H1 (cell line): ENCODE measurements at regions not wholly inside any gene's neighbourhood (a gene's known extent, or its start where the extent isn't known, plus 50 kb on each side); places are given as distances from the start of the nearest gene placed in this dataset.

Experiments
- CTCF ChIA-PET: fragments of 300-600 bp; sonication (Branson Sonifier 250); formaldehyde crosslinking; loops from one replicate; lab custom pipeline; 2021; ENCODE audit not compliant: partially characterized antibody; lab: Charles Lee
- POLR2A ChIA-PET: fragments of 300-600 bp; sonication (Branson Sonifier 250); formaldehyde crosslinking; loops from one replicate; lab custom pipeline; 2021; ENCODE audit warnings: inconsistent platforms; ENCODE audit not compliant: partially characterized antibody; lab: Charles Lee
- DNase-seq, 2 experiments: peaks; one replicate each; pipeline versions ENCODE4 v3.0.0 to v3.0.0-alpha.2; 2010 to 2022; ENCODE audit warnings: low spot score in 2 of 2, low read depth in 1 of 2, mixed read lengths in 1 of 2
- FAIRE-seq: peaks from 2 replicates; lab custom pipeline; 2011; peaks lifted over from hg19 to GRCh38; lab: Jason Lieb, UNC
- H2AFZ ChIP-seq: 2 replicates; pipeline ENCODE4 v1.8.1; 2012; ENCODE audit warnings: low read length, inconsistent platforms
- H2AK5ac ChIP-seq: 2 replicates; pipeline ENCODE4 v1.6.1; 2013; ENCODE audit warnings: low read depth, low read length
- H2BK120ac ChIP-seq: replicated peaks from 2 replicates; pipeline ENCODE3; 2013; ENCODE audit warnings: low read depth, low read length, inconsistent platforms
- H2BK12ac ChIP-seq: 2 replicates; pipeline ENCODE4 v1.6.1; 2013; ENCODE audit warnings: low read depth, low read length
- H2BK15ac ChIP-seq: 2 replicates; pipeline ENCODE4 v1.6.1; 2013; ENCODE audit warnings: low read length
- H2BK20ac ChIP-seq: 2 replicates; pipeline ENCODE4 v1.6.1; 2013; ENCODE audit warnings: low read length
- H2BK5ac ChIP-seq: 2 replicates; pipeline ENCODE4 v1.6.1; 2013; ENCODE audit warnings: low read depth, low read length
- H3K14ac ChIP-seq: 2 replicates; pipeline ENCODE4 v1.6.1; 2013; ENCODE audit warnings: inconsistent platforms; ENCODE audit not compliant: insufficient read length
- H3K18ac ChIP-seq: 2 replicates; pipeline ENCODE4 v1.6.1; 2013; ENCODE audit warnings: low read length; ENCODE audit errors: extremely low read depth
- H3K23ac ChIP-seq: 2 replicates; pipeline ENCODE4 v1.6.1; 2013; ENCODE audit warnings: inconsistent platforms; ENCODE audit not compliant: insufficient read length
- H3K23me2 ChIP-seq: 2 replicates; pipeline ENCODE4 v1.6.1; 2013; ENCODE audit warnings: low read depth, low read length
- H3K27ac ChIP-seq: 2 replicates; pipeline ENCODE4 v1.6.1; 2011; ENCODE audit warnings: low read depth, low read length, inconsistent platforms
- H3K27me3 ChIP-seq, 4 experiments: replicated peaks in 1 of 4; 1 replicate in 1 of 4; 2 replicates in 3 of 4; pipeline versions ENCODE4 v1.6.1 to v1.8.1; 2011 to 2013; ENCODE audit warnings: low read length in 3 of 4, mild to moderate bottlenecking in 3 of 4, inconsistent platforms in 2 of 4, mixed read lengths in 2 of 4, moderate library complexity in 1 of 4; ENCODE audit not compliant: control insufficient read depth in 3 of 4, insufficient read depth in 3 of 4; ENCODE audit errors: extremely low read depth in 1 of 4
- H3K36me3 ChIP-seq, 4 experiments: 2 replicates each; pipeline versions ENCODE4 v1.6.1 to v1.8.1; 2011 to 2013; ENCODE audit warnings: mild to moderate bottlenecking in 4 of 4, low read length in 3 of 4, moderate library complexity in 2 of 4, control low read depth in 1 of 4, inconsistent platforms in 1 of 4; ENCODE audit not compliant: insufficient read depth in 4 of 4, control insufficient read depth in 2 of 4
- H3K4ac ChIP-seq: replicated peaks from 2 replicates; pipeline ENCODE3; 2013; ENCODE audit warnings: low read length, low read depth, mixed read lengths, inconsistent platforms; ENCODE audit not compliant: insufficient read length
- H3K4me1 ChIP-seq, 4 experiments: replicated peaks in 1 of 4; 1 replicate in 1 of 4; 2 replicates in 3 of 4; pipeline versions ENCODE4 v1.6.1 to v1.8.1; 2011 to 2013; ENCODE audit warnings: low read length in 3 of 4, inconsistent platforms in 2 of 4, mixed read lengths in 1 of 4; ENCODE audit not compliant: insufficient read depth in 4 of 4, control insufficient read depth in 3 of 4
- H3K4me2 ChIP-seq, 2 experiments: 2 replicates each; pipeline versions ENCODE4 v1.6.1 to v1.8.1; 2011 to 2013; ENCODE audit warnings: low read depth in 2 of 2, low read length in 2 of 2, control low read depth in 1 of 2, inconsistent platforms in 1 of 2, mild to moderate bottlenecking in 1 of 2; ENCODE audit not compliant: insufficient read depth in 1 of 2
- H3K4me3 ChIP-seq, 4 experiments: fragments of 200-600, 300-600 bp in 1 of 4; sonication (generic), shearing (Covaris generic), sonication (Bioruptor Twin) in 1 of 4; 2 replicates each; pipeline versions ENCODE4 v1.5.1 to v1.8.1; 2011 to 2016; ENCODE audit warnings: low read length in 4 of 4, low read depth in 3 of 4, control low read depth in 2 of 4, inconsistent platforms in 2 of 4, mild to moderate bottlenecking in 2 of 4, mixed read lengths in 1 of 4, moderate library complexity in 1 of 4; ENCODE audit not compliant: insufficient read depth in 2 of 4; ENCODE audit errors: extremely low read depth in 1 of 4
- H3K56ac ChIP-seq: replicated peaks from 2 replicates; pipeline ENCODE3; 2013; ENCODE audit warnings: low read depth, mild to moderate bottlenecking, mixed read lengths, low read length, inconsistent platforms; ENCODE audit not compliant: insufficient read length
- H3K79me1 ChIP-seq: 2 replicates; pipeline ENCODE4 v1.6.1; 2013; ENCODE audit warnings: low read depth, low read length, control low read depth
- H3K79me2 ChIP-seq, 2 experiments: 2 replicates each; pipeline versions ENCODE4 v1.6.1 to v1.8.1; 2012 to 2013; ENCODE audit warnings: low read length in 2 of 2, mild to moderate bottlenecking in 2 of 2, inconsistent platforms in 1 of 2; ENCODE audit not compliant: insufficient read depth in 2 of 2, control insufficient read depth in 1 of 2
- H3K9ac ChIP-seq, 4 experiments: replicated peaks in 1 of 4; 1 replicate in 1 of 4; 2 replicates in 3 of 4; pipeline versions ENCODE4 v1.6.1 to v1.8.1; 2011 to 2013; ENCODE audit warnings: low read depth in 3 of 4, low read length in 3 of 4, control low read depth in 2 of 4, mild to moderate bottlenecking in 2 of 4, moderate library complexity in 2 of 4, inconsistent platforms in 1 of 4; ENCODE audit errors: extremely low read depth in 1 of 4
- H3K9me3 ChIP-seq, 2 experiments: 2 replicates each; pipeline versions ENCODE4 v1.6.1 to v1.8.1; 2012 to 2013; ENCODE audit warnings: mild to moderate bottlenecking in 2 of 2, moderate library complexity in 2 of 2, control low read depth in 1 of 2, inconsistent platforms in 1 of 2, low read depth in 1 of 2, low read length in 1 of 2, mixed read lengths in 1 of 2; ENCODE audit not compliant: insufficient read depth in 2 of 2
- H4K20me1 ChIP-seq, 2 experiments: replicated peaks in 1 of 2; 2 replicates each; pipeline versions ENCODE3 to v1.8.1; 2011 to 2013; ENCODE audit warnings: inconsistent platforms in 2 of 2, low read length in 2 of 2, mild to moderate bottlenecking in 1 of 2; ENCODE audit not compliant: insufficient read depth in 2 of 2, control insufficient read depth in 1 of 2
- H4K5ac ChIP-seq: 2 replicates; pipeline ENCODE4 v1.6.1; 2013; ENCODE audit warnings: low read length, low read depth, mixed read lengths, inconsistent platforms; ENCODE audit not compliant: insufficient read length
- H4K8ac ChIP-seq: 2 replicates; pipeline ENCODE4 v1.8.0; 2013; ENCODE audit warnings: mild to moderate bottlenecking, moderate library complexity, low read length, inconsistent platforms; ENCODE audit not compliant: insufficient read depth; ENCODE audit errors: extremely low read depth
- H4K91ac ChIP-seq: replicated peaks from 2 replicates; pipeline ENCODE3; 2013; ENCODE audit warnings: low read length, mixed read lengths, inconsistent platforms; ENCODE audit not compliant: insufficient read length
- RAD21 ChIP-seq, 2 experiments: IDR thresholded peaks in 1 of 2; conservative IDR thresholded peaks in 1 of 2; 2 replicates each; pipeline ENCODE4 v1.6.1; 2011; ENCODE audit warnings: low read depth in 2 of 2, low read length in 2 of 2, improper control_type of control experiment in 1 of 2, inconsistent platforms in 1 of 2, mild to moderate bottlenecking in 1 of 2, moderate library complexity in 1 of 2
- SP2 ChIP-seq: IDR thresholded peaks from 2 replicates; pipeline ENCODE4 v1.6.1; 2012; ENCODE audit warnings: mild to moderate bottlenecking, low read length, inconsistent platforms
- WGBS, 2 experiments: shearing (Covaris generic) in 1 of 2; methylation state at CpG; one replicate each; pipeline versions ENCODE4 v1.1.6 to v1.1.7; 2013 to 2015; ENCODE audit warnings: low lambda C conversion rate in 2 of 2, mixed read lengths in 2 of 2, inconsistent platforms in 1 of 2, low coverage in 1 of 2, missing lambda C conversion rate in 1 of 2; ENCODE audit not compliant: insufficient replicate concordance in 2 of 2, insufficient coverage in 1 of 2, insufficient read length in 1 of 2; ENCODE audit errors: extremely low coverage in 1 of 2, missing lambda C conversion rate in 1 of 2; 5-methylcytosine and 5-hydroxymethylcytosine counted together
- TF ChIP-seq, protein P1 (sequence below), 3 experiments: IDR thresholded peaks; 1 replicate in 2 of 3; 2 replicates in 1 of 3; pipeline versions ENCODE4 v1.5.1 to v1.6.1; 2011; ENCODE audit warnings: low read length in 3 of 3, mild to moderate bottlenecking in 3 of 3, inconsistent platforms in 2 of 3, low read depth in 1 of 3, moderate library complexity in 1 of 3; ENCODE audit not compliant: insufficient read depth in 1 of 3; ENCODE audit errors: control extremely low read depth in 1 of 3

DNA sequence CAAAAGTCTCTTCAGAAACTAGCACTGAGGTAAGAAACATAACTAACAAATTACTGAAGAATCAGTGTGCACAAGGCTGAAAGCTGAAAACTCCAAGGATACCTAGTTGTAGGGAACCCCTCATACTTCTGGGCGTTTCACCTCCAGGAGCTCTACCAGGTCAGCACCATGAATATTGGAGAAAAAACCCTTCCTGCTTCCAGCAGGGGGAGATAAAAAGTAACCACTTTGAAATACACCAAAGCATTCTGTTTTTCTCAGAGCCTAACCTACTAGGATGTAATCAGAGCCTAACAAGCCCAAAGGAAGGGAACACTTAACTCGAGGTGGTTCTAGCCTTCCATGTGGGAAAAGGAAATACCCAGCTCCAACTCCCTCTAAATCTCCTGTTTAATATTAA is 175.8 kb upstream of the MME start:
- H3K9me3 ChIP-seq, result no peaks in the 10 kb centered on the region
- H3K23ac ChIP-seq, result no peak overlapping the region
- H3K4me2 ChIP-seq, result no peak overlapping the region
- no peak overlapping the region for H4K91ac ChIP-seq
- no peaks in the 10 kb centered on the region for H3K79me1 ChIP-seq
- TF ChIP-seq, protein P1, sequence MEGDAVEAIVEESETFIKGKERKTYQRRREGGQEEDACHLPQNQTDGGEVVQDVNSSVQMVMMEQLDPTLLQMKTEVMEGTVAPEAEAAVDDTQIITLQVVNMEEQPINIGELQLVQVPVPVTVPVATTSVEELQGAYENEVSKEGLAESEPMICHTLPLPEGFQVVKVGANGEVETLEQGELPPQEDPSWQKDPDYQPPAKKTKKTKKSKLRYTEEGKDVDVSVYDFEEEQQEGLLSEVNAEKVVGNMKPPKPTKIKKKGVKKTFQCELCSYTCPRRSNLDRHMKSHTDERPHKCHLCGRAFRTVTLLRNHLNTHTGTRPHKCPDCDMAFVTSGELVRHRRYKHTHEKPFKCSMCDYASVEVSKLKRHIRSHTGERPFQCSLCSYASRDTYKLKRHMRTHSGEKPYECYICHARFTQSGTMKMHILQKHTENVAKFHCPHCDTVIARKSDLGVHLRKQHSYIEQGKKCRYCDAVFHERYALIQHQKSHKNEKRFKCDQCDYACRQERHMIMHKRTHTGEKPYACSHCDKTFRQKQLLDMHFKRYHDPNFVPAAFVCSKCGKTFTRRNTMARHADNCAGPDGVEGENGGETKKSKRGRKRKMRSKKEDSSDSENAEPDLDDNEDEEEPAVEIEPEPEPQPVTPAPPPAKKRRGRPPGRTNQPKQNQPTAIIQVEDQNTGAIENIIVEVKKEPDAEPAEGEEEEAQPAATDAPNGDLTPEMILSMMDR (IDR thresholded peaks at IDR 0.05; ENCODE audit: control extremely low read depth in 1 of 3, insufficient read depth in 1 of 3, low read depth in 1 of 3, low read length in 3 of 3), result peak in 2 of 3 experiments; percentile 50 to 62; a peak in 3 of 4 replicates
- TF ChIP-seq SP2, result no peak
- TF ChIP-seq RAD21 (IDR thresholded peaks at IDR 0.05 in 1 of 2, conservative IDR thresholded peaks at IDR 0.05 in 1 of 2; ENCODE audit: low read depth in 2 of 2, low read length in 2 of 2), result peak; percentile 66 to 69
- TF ChIP-seq, all 59 proteins: peak for 2
- Histone ChIP-seq H3K27ac (no peak overlapping the region), H2BK120ac (no peak overlapping the region), H2BK12ac (no peak overlapping the region), H2BK15ac (no peak overlapping the region), H3K79me2 (no peaks in the 10 kb centered on the region), H3K4me1 (no peaks in the 10 kb centered on the region), H4K5ac (no peak overlapping the region), H3K4ac (no peak overlapping the region), H3K36me3 (no peaks in the 10 kb centered on the region), H3K4me3 (no peak overlapping the region), H3K27me3 (peaks cover 0 to 1% (median 0%) of the 10 kb centered on the region in 4 experiments; a peak in 1 of 7 replicates), H4K8ac (no peak overlapping the region), H3K14ac (no peak overlapping the region), H3K56ac (no peak overlapping the region), H3K23me2 (no peaks in the 10 kb centered on the region), H2BK20ac (no peak overlapping the region), H3K18ac (no peak overlapping the region), H2BK5ac (no peak overlapping the region), H3K9ac (no peak overlapping the region), H2AK5ac (no peak overlapping the region), H4K20me1 (no peaks in the 10 kb centered on the region), H2AFZ (peak overlapping the region; percentile 79; the same call in 1 of the 2 replicates)
- CTCF ChIA-PET, result interaction anchor here (0.5 to 4.0 kb wide), 11 partner anchors 9 to 798 kb away, joined by 3 to 28 read pairs (median 3); no protein-coding TSS in a partner anchor
- 32% methylated on average over 2 of the region's 2 CpGs; no CpG with 5 or more reads in 1 of the 2 experiments for WGBS, 2 experiments
- DNase-seq, result peak in 1 of 2 experiments; percentile 5
- POLR2A ChIA-PET, result no interaction called here
- FAIRE-seq, result peak; percentile 94
